IMR-90 (cell line): ENCODE measurements at regions not wholly inside any gene's neighbourhood (a gene's known extent, or its start where the extent isn't known, plus 50 kb on each side); places are given as distances from the start of the nearest gene placed in this dataset.

Experiments
- ATAC-seq: fragments of 200-7000 bp; cut with Tn5 transposase; 2 replicates; pipeline ENCODE4 v1.9.1; 2020; ENCODE audit warnings: low read depth, mild to moderate bottlenecking, moderate library complexity
- BruUV-seq: library from RNA; stranded (reverse); fragments of 400-500 nt; replicated peaks from 2 replicates; lab custom pipeline; 2021; lab: Mats Ljungman, UMichigan
- CTCF ChIA-PET: fragments of 300-600 bp; formaldehyde crosslinking; extraction: SDS; loops from one replicate; lab custom pipeline; 2021; ENCODE audit warnings: antibody characterized with exemption; lab: Yijun Ruan, JAX
- POLR2A ChIA-PET: fragments of 300-600 bp; sonication (Branson Sonifier 250); formaldehyde crosslinking; loops from one replicate; lab custom pipeline; 2022; ENCODE audit warnings: antibody characterized with exemption; ENCODE audit not compliant: unreplicated experiment; lab: Charles Lee
- DNase-seq: peaks from one replicate; pipeline ENCODE4 v3.0.0; 2013
- H2AFZ ChIP-seq: replicated peaks from 2 replicates; pipeline ENCODE3; 2013; ENCODE audit warnings: low read length, mild to moderate bottlenecking; ENCODE audit not compliant: poor library complexity
- H2AK5ac ChIP-seq: 2 replicates; pipeline ENCODE4 v1.6.1; 2013; ENCODE audit warnings: low read depth, low read length, inconsistent platforms
- H2AK9ac ChIP-seq: replicated peaks from 2 replicates; pipeline ENCODE3; 2013; ENCODE audit warnings: mild to moderate bottlenecking, low read depth, low read length, moderate library complexity; ENCODE audit not compliant: poor library complexity
- H2BK120ac ChIP-seq: 2 replicates; pipeline ENCODE4 v1.6.1; 2013; ENCODE audit warnings: low read depth, low read length, inconsistent platforms
- H2BK15ac ChIP-seq: 3 replicates; pipeline ENCODE4 v1.6.1; 2013; ENCODE audit warnings: low read depth, low read length, inconsistent platforms
- H2BK20ac ChIP-seq: 2 replicates; pipeline ENCODE4 v1.6.1; 2013; ENCODE audit warnings: low read depth, mild to moderate bottlenecking, inconsistent platforms, low read length, moderate library complexity
- H2BK5ac ChIP-seq: 2 replicates; pipeline ENCODE4 v1.6.1; 2013; ENCODE audit warnings: mild to moderate bottlenecking, low read depth, low read length, inconsistent platforms; ENCODE audit not compliant: poor library complexity, severe bottlenecking
- H3K14ac ChIP-seq: replicated peaks from 2 replicates; pipeline ENCODE4 v1.6.1; 2013; ENCODE audit warnings: low read depth, low read length, inconsistent platforms
- H3K18ac ChIP-seq: 2 replicates; pipeline ENCODE4 v1.6.1; 2013; ENCODE audit warnings: low read depth, low read length, control low read depth
- H3K23ac ChIP-seq: 2 replicates; pipeline ENCODE4 v1.6.1; 2013; ENCODE audit warnings: low read depth, low read length, inconsistent platforms
- H3K27ac ChIP-seq: 2 replicates; pipeline ENCODE4 v1.5.1; 2013; ENCODE audit warnings: mild to moderate bottlenecking, control low read depth, low read length; ENCODE audit not compliant: insufficient read depth
- H3K27me3 ChIP-seq: 2 replicates; pipeline ENCODE4 v1.6.1; 2013; ENCODE audit warnings: low read length; ENCODE audit not compliant: control insufficient read depth, insufficient read depth
- H3K36me3 ChIP-seq: 2 replicates; pipeline ENCODE4 v1.6.1; 2013; ENCODE audit warnings: low read length, mixed read lengths; ENCODE audit not compliant: control insufficient read depth, insufficient read depth
- H3K4ac ChIP-seq: 2 replicates; pipeline ENCODE4 v1.6.1; 2013; ENCODE audit warnings: low read depth, low read length, inconsistent platforms
- H3K4me1 ChIP-seq: 2 replicates; pipeline ENCODE4 v1.6.1; 2013; ENCODE audit warnings: low read length, mixed read lengths; ENCODE audit not compliant: control insufficient read depth, insufficient read depth
- H3K4me2 ChIP-seq: 2 replicates; pipeline ENCODE4 v1.6.1; 2013; ENCODE audit warnings: low read depth, mild to moderate bottlenecking, control low read depth, low read length, moderate library complexity
- H3K4me3 ChIP-seq: 2 replicates; pipeline ENCODE4 v1.5.1; 2013; ENCODE audit warnings: low read depth, mild to moderate bottlenecking, control low read depth, low read length, moderate library complexity; ENCODE audit not compliant: insufficient read depth
- H3K56ac ChIP-seq: 2 replicates; pipeline ENCODE4 v1.6.1; 2013; ENCODE audit warnings: low read length, inconsistent platforms; ENCODE audit not compliant: insufficient read depth; ENCODE audit errors: extremely low read depth
- H3K79me1 ChIP-seq, 2 experiments: 2 replicates each; pipeline ENCODE4 v1.6.1; 2013; ENCODE audit warnings: low read length in 2 of 2, inconsistent platforms in 1 of 2, low read depth in 1 of 2
- H3K9ac ChIP-seq: 2 replicates; pipeline ENCODE4 v1.6.1; 2013; ENCODE audit warnings: low read depth, low read length, control low read depth
- H3K9me1 ChIP-seq: 2 replicates; pipeline ENCODE4 v1.6.1; 2013; ENCODE audit warnings: low read length, inconsistent platforms; ENCODE audit not compliant: insufficient read depth
- H3K9me3 ChIP-seq: 2 replicates; pipeline ENCODE4 v1.6.1; 2013; ENCODE audit warnings: low read length; ENCODE audit not compliant: control insufficient read depth, insufficient read depth
- H4K20me1 ChIP-seq: 2 replicates; pipeline ENCODE4 v1.6.1; 2013; ENCODE audit warnings: low read length, inconsistent platforms; ENCODE audit not compliant: insufficient read depth
- H4K5ac ChIP-seq: 2 replicates; pipeline ENCODE4 v1.6.1; 2013; ENCODE audit warnings: mild to moderate bottlenecking, low read depth, low read length, control low read depth
- H4K8ac ChIP-seq, 2 experiments: 2 replicates each; pipeline ENCODE4 v1.6.1; 2013; ENCODE audit warnings: low read depth in 2 of 2, low read length in 2 of 2, control low read depth in 1 of 2, inconsistent platforms in 1 of 2
- H4K91ac ChIP-seq: 2 replicates; pipeline ENCODE4 v1.6.1; 2013; ENCODE audit warnings: low read depth, low read length, inconsistent platforms; ENCODE audit not compliant: insufficient read depth
- POLR2A ChIP-seq: IDR thresholded peaks from 2 replicates; pipeline ENCODE4 v1.6.1; 2012; ENCODE audit warnings: mild to moderate bottlenecking, low read depth, low read length
- RCOR1 ChIP-seq: IDR thresholded peaks from 2 replicates; pipeline ENCODE4 v1.6.1; 2012; ENCODE audit warnings: mild to moderate bottlenecking, low read length, improper control_type of control experiment; ENCODE audit not compliant: insufficient replicate concordance
- dilution Hi-C: fragments of 300-500 bp; cut with HindIII; formaldehyde crosslinking; loops from one replicate; pipeline ENCODE4 v1.14.3; 2018; ENCODE audit warnings: low sequenced_read_pairs; ENCODE audit not compliant: unreplicated experiment
- in situ Hi-C: fragments of 300-500 bp; cut with MboI; formaldehyde crosslinking; loops from 3 replicates; pipeline ENCODE4 v1.14.3; 2019; ENCODE audit warnings: low sequenced_read_pairs, inconsistent platforms, mixed read lengths
- intact Hi-C: fragments of 100-400 bp; cut with micrococcal nuclease; formaldehyde crosslinking; loops from 2 replicates; pipeline ENCODE4 v1.10.0; 2022

- Histone ChIP-seq H3K4me2 (no peak overlapping the region), H2BK15ac (no peak overlapping the region), H3K9me1 (no peaks in the 10 kb centered on the region), H3K23ac (no peak overlapping the region), H3K14ac (no peak overlapping the region), H3K4me1 (no peaks in the 10 kb centered on the region), H2BK20ac (no peak overlapping the region), H4K5ac (no peak overlapping the region), H2AK5ac (no peak overlapping the region), H3K18ac (no peak overlapping the region), H3K79me1 (no peaks in the 10 kb centered on the region), H3K4me3 (no peak overlapping the region), H4K91ac (no peak overlapping the region), H4K20me1 (no peaks in the 10 kb centered on the region), H3K27me3 (peaks cover 4% of the 10 kb centered on the region), H2AFZ (no peak overlapping the region), H2AK9ac (no peak overlapping the region), H2BK5ac (no peak overlapping the region), H3K56ac (no peak overlapping the region), H3K27ac (no peak overlapping the region), H3K9ac (no peak overlapping the region), H3K36me3 (no peaks in the 10 kb centered on the region), H3K9me3 (peaks cover 3% of the 10 kb centered on the region; the same call in 1 of the 2 replicates), H3K4ac (no peak overlapping the region), H4K8ac (no peak overlapping the region), H2BK120ac (no peak overlapping the region)
- ChIA-PET POLR2A (no interaction called here), CTCF (no interaction called here)
- intact Hi-C loops: no loop called here
- dilution Hi-C loops: no loop called here
- no TSS peak for BruUV-seq
- TF ChIP-seq POLR2A (no peak), RCOR1 (no peak)
- ATAC-seq (no peak), DNase-seq (no peak)
- in situ Hi-C loops: no loop called here
Measured at GRCh38 chr2:234235191-234235590, 184.7 kb downstream of the SPP2 start.
